ENCODE measurements at regions not wholly inside any gene's neighbourhood (a gene's known extent, or its start where the extent isn't known, plus 50 kb on each side); places are given as distances from the start of the nearest gene placed in this dataset.

DNA sequence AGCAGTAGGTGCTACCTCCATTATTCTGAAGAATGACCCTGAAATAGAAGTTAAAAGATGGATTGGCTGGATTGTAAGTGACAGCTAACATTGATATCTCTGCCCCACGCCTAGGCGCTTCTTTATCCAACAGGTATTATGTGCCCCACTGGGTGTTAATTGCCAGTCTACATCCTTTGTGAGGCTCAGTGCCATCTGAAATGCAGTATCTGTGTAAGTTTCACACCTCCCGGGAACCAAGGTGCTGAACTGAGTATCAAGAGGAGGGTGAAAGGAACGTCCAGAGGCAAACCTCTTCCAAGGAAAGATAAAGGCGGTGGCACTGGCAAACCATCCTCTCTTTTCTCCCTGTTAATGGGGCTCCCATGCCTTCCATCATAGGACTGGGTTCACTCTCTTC is 181.1 kb upstream of the UBL3 start (continued):
- no peak for TF ChIP-seq POU5F1 (IDR thresholded peaks at IDR 0.05; ENCODE audit: low read depth, low read length)
- no peak for TF ChIP-seq GTF2F1 (IDR thresholded peaks at IDR 0.05; ENCODE audit: borderline replicate concordance, low read depth, low read length)
- no peak for TF ChIP-seq EP300 (IDR thresholded peaks at IDR 0.05; ENCODE audit: borderline replicate concordance in 1 of 2, low read depth in 2 of 2, low read length in 2 of 2)
- TF ChIP-seq KDM1A (IDR thresholded peaks at IDR 0.05; ENCODE audit: borderline replicate concordance, low read length) = no peak
- TF ChIP-seq, protein P1, sequence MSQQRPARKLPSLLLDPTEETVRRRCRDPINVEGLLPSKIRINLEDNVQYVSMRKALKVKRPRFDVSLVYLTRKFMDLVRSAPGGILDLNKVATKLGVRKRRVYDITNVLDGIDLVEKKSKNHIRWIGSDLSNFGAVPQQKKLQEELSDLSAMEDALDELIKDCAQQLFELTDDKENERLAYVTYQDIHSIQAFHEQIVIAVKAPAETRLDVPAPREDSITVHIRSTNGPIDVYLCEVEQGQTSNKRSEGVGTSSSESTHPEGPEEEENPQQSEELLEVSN (IDR thresholded peaks at IDR 0.05) = no peak
- TF ChIP-seq, protein P2, sequence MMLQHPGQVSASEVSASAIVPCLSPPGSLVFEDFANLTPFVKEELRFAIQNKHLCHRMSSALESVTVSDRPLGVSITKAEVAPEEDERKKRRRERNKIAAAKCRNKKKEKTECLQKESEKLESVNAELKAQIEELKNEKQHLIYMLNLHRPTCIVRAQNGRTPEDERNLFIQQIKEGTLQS (IDR thresholded peaks at IDR 0.05; ENCODE audit: insufficient read depth, low read depth, low read length) = no peak
- no peak for TF ChIP-seq CBX8 (IDR thresholded peaks at IDR 0.05; ENCODE audit: borderline replicate concordance, low read depth, low read length)
- no peak for TF ChIP-seq TEAD4 (IDR thresholded peaks at IDR 0.05; ENCODE audit: low read depth, low read length)
